NCI-H1105 treated with DMSO at 0.1 percent for 48 hours (cell line): ENCODE measurements at regions not wholly inside any gene's neighbourhood (a gene's known extent, or its start where the extent isn't known, plus 50 kb on each side); places are given as distances from the start of the nearest gene placed in this dataset.

Experiments used
- DNase-seq: peaks from one replicate; lab custom pipeline; 2025; lab: John Stamatoyannopoulos, UW

GRCh38 chr17:56737421-56738161, 96.1 kb downstream of the C17orf67 start:
- DNase-seq, result no peak

- no peak for DNase-seq
Measured at GRCh38 chr17:56739376-56739775, 94.3 kb downstream of the C17orf67 start.

- DNase-seq, result no peak
Measured at GRCh38 chr17:56739776-56740175, 93.9 kb downstream of the C17orf67 start.

GRCh38 chr17:56740481-56740880, 93.2 kb downstream of the C17orf67 start:
- no peak for DNase-seq
